H1 (cell line): ENCODE measurements at regions not wholly inside any gene's neighbourhood (a gene's known extent, or its start where the extent isn't known, plus 50 kb on each side); places are given as distances from the start of the nearest gene placed in this dataset.

Experiments
- CTCF ChIA-PET: fragments of 300-600 bp; sonication (Branson Sonifier 250); formaldehyde crosslinking; loops from one replicate; lab custom pipeline; 2021; ENCODE audit not compliant: partially characterized antibody; lab: Charles Lee
- POLR2A ChIA-PET: fragments of 300-600 bp; sonication (Branson Sonifier 250); formaldehyde crosslinking; loops from one replicate; lab custom pipeline; 2021; ENCODE audit warnings: inconsistent platforms; ENCODE audit not compliant: partially characterized antibody; lab: Charles Lee
- DNase-seq, 2 experiments: peaks; one replicate each; pipeline versions ENCODE4 v3.0.0 to v3.0.0-alpha.2; 2010 to 2022; ENCODE audit warnings: low spot score in 2 of 2, low read depth in 1 of 2, mixed read lengths in 1 of 2
- FAIRE-seq: peaks from 2 replicates; lab custom pipeline; 2011; peaks lifted over from hg19 to GRCh38; lab: Jason Lieb, UNC
- H2AFZ ChIP-seq: 2 replicates; pipeline ENCODE4 v1.8.1; 2012; ENCODE audit warnings: low read length, inconsistent platforms
- H2AK5ac ChIP-seq: 2 replicates; pipeline ENCODE4 v1.6.1; 2013; ENCODE audit warnings: low read depth, low read length
- H2BK120ac ChIP-seq: replicated peaks from 2 replicates; pipeline ENCODE3; 2013; ENCODE audit warnings: low read depth, low read length, inconsistent platforms
- H2BK12ac ChIP-seq: 2 replicates; pipeline ENCODE4 v1.6.1; 2013; ENCODE audit warnings: low read depth, low read length
- H2BK15ac ChIP-seq: 2 replicates; pipeline ENCODE4 v1.6.1; 2013; ENCODE audit warnings: low read length
- H2BK20ac ChIP-seq: 2 replicates; pipeline ENCODE4 v1.6.1; 2013; ENCODE audit warnings: low read length
- H2BK5ac ChIP-seq: 2 replicates; pipeline ENCODE4 v1.6.1; 2013; ENCODE audit warnings: low read depth, low read length
- H3K14ac ChIP-seq: 2 replicates; pipeline ENCODE4 v1.6.1; 2013; ENCODE audit warnings: inconsistent platforms; ENCODE audit not compliant: insufficient read length
- H3K18ac ChIP-seq: 2 replicates; pipeline ENCODE4 v1.6.1; 2013; ENCODE audit warnings: low read length; ENCODE audit errors: extremely low read depth
- H3K23ac ChIP-seq: 2 replicates; pipeline ENCODE4 v1.6.1; 2013; ENCODE audit warnings: inconsistent platforms; ENCODE audit not compliant: insufficient read length
- H3K23me2 ChIP-seq: 2 replicates; pipeline ENCODE4 v1.6.1; 2013; ENCODE audit warnings: low read depth, low read length
- H3K27ac ChIP-seq: 2 replicates; pipeline ENCODE4 v1.6.1; 2011; ENCODE audit warnings: low read depth, low read length, inconsistent platforms
- H3K27me3 ChIP-seq, 4 experiments: replicated peaks in 1 of 4; 1 replicate in 1 of 4; 2 replicates in 3 of 4; pipeline versions ENCODE4 v1.6.1 to v1.8.1; 2011 to 2013; ENCODE audit warnings: low read length in 3 of 4, mild to moderate bottlenecking in 3 of 4, inconsistent platforms in 2 of 4, mixed read lengths in 2 of 4, moderate library complexity in 1 of 4; ENCODE audit not compliant: control insufficient read depth in 3 of 4, insufficient read depth in 3 of 4; ENCODE audit errors: extremely low read depth in 1 of 4
- H3K36me3 ChIP-seq, 4 experiments: 2 replicates each; pipeline versions ENCODE4 v1.6.1 to v1.8.1; 2011 to 2013; ENCODE audit warnings: mild to moderate bottlenecking in 4 of 4, low read length in 3 of 4, moderate library complexity in 2 of 4, control low read depth in 1 of 4, inconsistent platforms in 1 of 4; ENCODE audit not compliant: insufficient read depth in 4 of 4, control insufficient read depth in 2 of 4
- H3K4ac ChIP-seq: replicated peaks from 2 replicates; pipeline ENCODE3; 2013; ENCODE audit warnings: low read length, low read depth, mixed read lengths, inconsistent platforms; ENCODE audit not compliant: insufficient read length
- H3K4me1 ChIP-seq, 4 experiments: replicated peaks in 1 of 4; 1 replicate in 1 of 4; 2 replicates in 3 of 4; pipeline versions ENCODE4 v1.6.1 to v1.8.1; 2011 to 2013; ENCODE audit warnings: low read length in 3 of 4, inconsistent platforms in 2 of 4, mixed read lengths in 1 of 4; ENCODE audit not compliant: insufficient read depth in 4 of 4, control insufficient read depth in 3 of 4
- H3K4me2 ChIP-seq, 2 experiments: 2 replicates each; pipeline versions ENCODE4 v1.6.1 to v1.8.1; 2011 to 2013; ENCODE audit warnings: low read depth in 2 of 2, low read length in 2 of 2, control low read depth in 1 of 2, inconsistent platforms in 1 of 2, mild to moderate bottlenecking in 1 of 2; ENCODE audit not compliant: insufficient read depth in 1 of 2
- H3K4me3 ChIP-seq, 4 experiments: fragments of 200-600, 300-600 bp in 1 of 4; sonication (generic), shearing (Covaris generic), sonication (Bioruptor Twin) in 1 of 4; 2 replicates each; pipeline versions ENCODE4 v1.5.1 to v1.8.1; 2011 to 2016; ENCODE audit warnings: low read length in 4 of 4, low read depth in 3 of 4, control low read depth in 2 of 4, inconsistent platforms in 2 of 4, mild to moderate bottlenecking in 2 of 4, mixed read lengths in 1 of 4, moderate library complexity in 1 of 4; ENCODE audit not compliant: insufficient read depth in 2 of 4; ENCODE audit errors: extremely low read depth in 1 of 4
- H3K56ac ChIP-seq: replicated peaks from 2 replicates; pipeline ENCODE3; 2013; ENCODE audit warnings: low read depth, mild to moderate bottlenecking, mixed read lengths, low read length, inconsistent platforms; ENCODE audit not compliant: insufficient read length
- H3K79me1 ChIP-seq: 2 replicates; pipeline ENCODE4 v1.6.1; 2013; ENCODE audit warnings: low read depth, low read length, control low read depth
- H3K79me2 ChIP-seq, 2 experiments: 2 replicates each; pipeline versions ENCODE4 v1.6.1 to v1.8.1; 2012 to 2013; ENCODE audit warnings: low read length in 2 of 2, mild to moderate bottlenecking in 2 of 2, inconsistent platforms in 1 of 2; ENCODE audit not compliant: insufficient read depth in 2 of 2, control insufficient read depth in 1 of 2
- H3K9ac ChIP-seq, 4 experiments: replicated peaks in 1 of 4; 1 replicate in 1 of 4; 2 replicates in 3 of 4; pipeline versions ENCODE4 v1.6.1 to v1.8.1; 2011 to 2013; ENCODE audit warnings: low read depth in 3 of 4, low read length in 3 of 4, control low read depth in 2 of 4, mild to moderate bottlenecking in 2 of 4, moderate library complexity in 2 of 4, inconsistent platforms in 1 of 4; ENCODE audit errors: extremely low read depth in 1 of 4
- H3K9me3 ChIP-seq, 2 experiments: 2 replicates each; pipeline versions ENCODE4 v1.6.1 to v1.8.1; 2012 to 2013; ENCODE audit warnings: mild to moderate bottlenecking in 2 of 2, moderate library complexity in 2 of 2, control low read depth in 1 of 2, inconsistent platforms in 1 of 2, low read depth in 1 of 2, low read length in 1 of 2, mixed read lengths in 1 of 2; ENCODE audit not compliant: insufficient read depth in 2 of 2
- H4K20me1 ChIP-seq, 2 experiments: replicated peaks in 1 of 2; 2 replicates each; pipeline versions ENCODE3 to v1.8.1; 2011 to 2013; ENCODE audit warnings: inconsistent platforms in 2 of 2, low read length in 2 of 2, mild to moderate bottlenecking in 1 of 2; ENCODE audit not compliant: insufficient read depth in 2 of 2, control insufficient read depth in 1 of 2
- H4K5ac ChIP-seq: 2 replicates; pipeline ENCODE4 v1.6.1; 2013; ENCODE audit warnings: low read length, low read depth, mixed read lengths, inconsistent platforms; ENCODE audit not compliant: insufficient read length
- H4K8ac ChIP-seq: 2 replicates; pipeline ENCODE4 v1.8.0; 2013; ENCODE audit warnings: mild to moderate bottlenecking, moderate library complexity, low read length, inconsistent platforms; ENCODE audit not compliant: insufficient read depth; ENCODE audit errors: extremely low read depth
- H4K91ac ChIP-seq: replicated peaks from 2 replicates; pipeline ENCODE3; 2013; ENCODE audit warnings: low read length, mixed read lengths, inconsistent platforms; ENCODE audit not compliant: insufficient read length
- POLR2A ChIP-seq, 2 experiments: IDR thresholded peaks; 1 replicate in 1 of 2; 2 replicates in 1 of 2; pipeline ENCODE4 v1.6.1; 2011; ENCODE audit warnings: low read depth in 2 of 2, low read length in 2 of 2, mild to moderate bottlenecking in 2 of 2; ENCODE audit errors: control extremely low read depth in 1 of 2
- RBBP5 ChIP-seq: IDR thresholded peaks from 2 replicates; pipeline ENCODE4 v1.7.1; 2012; ENCODE audit warnings: low read depth, mild to moderate bottlenecking, inconsistent platforms, low read length, moderate library complexity, borderline replicate concordance
- TBP ChIP-seq: IDR thresholded peaks from 2 replicates; pipeline ENCODE4 v1.6.1; 2011; ENCODE audit warnings: low read depth, low read length, improper control_type of control experiment
- WGBS, 2 experiments: shearing (Covaris generic) in 1 of 2; methylation state at CpG; one replicate each; pipeline versions ENCODE4 v1.1.6 to v1.1.7; 2013 to 2015; ENCODE audit warnings: low lambda C conversion rate in 2 of 2, mixed read lengths in 2 of 2, inconsistent platforms in 1 of 2, low coverage in 1 of 2, missing lambda C conversion rate in 1 of 2; ENCODE audit not compliant: insufficient replicate concordance in 2 of 2, insufficient coverage in 1 of 2, insufficient read length in 1 of 2; ENCODE audit errors: extremely low coverage in 1 of 2, missing lambda C conversion rate in 1 of 2; 5-methylcytosine and 5-hydroxymethylcytosine counted together

GRCh38 chr5:21615195-21615765, 1237.9 kb downstream of the CDH12 start:
- H3K18ac ChIP-seq, result peak overlapping the region; percentile 98
- no peaks in the 10 kb centered on the region; the same call in 1 of the 2 replicates for H3K23me2 ChIP-seq
- H3K56ac ChIP-seq, result no peak overlapping the region
- H3K4me1 ChIP-seq, result peaks cover 0 to 18% (median 6%) of the 10 kb centered on the region in 4 experiments; a peak in 4 of 7 replicates
- peak overlapping the region; percentile 96 for H2BK5ac ChIP-seq
- ChIA-PET POLR2A (interaction anchor here (1.0 kb wide), 1 partner anchor 10 kb away, joined by 3 read pairs; no protein-coding TSS in a partner anchor), CTCF (no interaction called here)
- H3K4me2 ChIP-seq, result no peak overlapping the region
- no peaks in the 10 kb centered on the region for H3K36me3 ChIP-seq
- no peak for DNase-seq
- no peak for FAIRE-seq
- peak overlapping the region; percentile 98 for H2AK5ac ChIP-seq
- no peaks in the 10 kb centered on the region for H3K27me3 ChIP-seq
- H3K9me3 ChIP-seq, result no peaks in the 10 kb centered on the region
- no peak overlapping the region; the same call in 1 of the 2 replicates for H4K8ac ChIP-seq
- H2BK120ac ChIP-seq, result peak overlapping the region; percentile 76
- no peak overlapping the region for H2AFZ ChIP-seq
- no peak for TF ChIP-seq RBBP5
- 0 out of 3 replicates have a peak, but pooled peaks of 1 of the 2 experiments have one; percentile 29 for TF ChIP-seq POLR2A (IDR thresholded peaks at IDR 0.05; ENCODE audit: control extremely low read depth in 1 of 2, low read depth in 2 of 2, low read length in 2 of 2)
- TF ChIP-seq TBP, result 0 out of 2 replicates have a peak, but pooled peaks have one; percentile 6
- H3K4ac ChIP-seq, result peak overlapping the region; percentile 96
- H4K20me1 ChIP-seq, result no peaks in the 10 kb centered on the region
- H2BK15ac ChIP-seq, result 0 out of 2 replicates have a peak overlapping the region, but pooled peaks have one; percentile 51
- H2BK12ac ChIP-seq, result peak overlapping the region; percentile 99
- H2BK20ac ChIP-seq, result peak overlapping the region; percentile 96; the same call in 1 of the 2 replicates
- H3K9ac ChIP-seq, result no peak overlapping the region
- H4K91ac ChIP-seq, result peak overlapping the region; percentile 95
- H3K4me3 ChIP-seq, result no peak overlapping the region; a peak in 1 of 8 replicates
- H3K27ac ChIP-seq, result peak overlapping the region; percentile 75
- WGBS, 2 experiments, result 90% methylated on average over 15 of the region's 16 CpGs; no CpG with 5 or more reads in 1 of the 2 experiments
- H3K23ac ChIP-seq, result no peak overlapping the region
- no peaks in the 10 kb centered on the region for H3K79me2 ChIP-seq
- H3K79me1 ChIP-seq, result no peaks in the 10 kb centered on the region
- H3K14ac ChIP-seq, result no peak overlapping the region
- peak overlapping the region; percentile 83 for H4K5ac ChIP-seq
